SK-N-SH treated with all-trans-retinoic acid at 6 μM for 48 hours (cell line): ENCODE measurements at regions not wholly inside any gene's neighbourhood (a gene's known extent, or its start where the extent isn't known, plus 50 kb on each side); places are given as distances from the start of the nearest gene placed in this dataset.

Source experiments
- ATAC-seq: fragments of 200-7000 bp; cut with Tn5 transposase; 3 replicates; pipeline ENCODE4 v1.9.1; 2020; ENCODE audit warnings: mild to moderate bottlenecking, moderate library complexity
- BACH2 ChIP-seq: fragments of 250-450 bp; sonication (Bioruptor Pico); IDR thresholded peaks from 2 replicates; pipeline ENCODE4 v1.9.0; 2021; ENCODE audit warnings: mild to moderate bottlenecking, borderline replicate concordance
- CREB5 ChIP-seq: fragments of 250-450 bp; sonication (Bioruptor Pico); IDR thresholded peaks from 2 replicates; pipeline ENCODE4 v1.5.1; 2020; ENCODE audit warnings: low read depth, mild to moderate bottlenecking, moderate library complexity
- CSDC2 ChIP-seq: fragments of 250-450 bp; sonication (Bioruptor Pico); IDR thresholded peaks from 2 replicates; pipeline ENCODE4 v1.5.0; 2020; ENCODE audit warnings: mild to moderate bottlenecking, moderate library complexity
- ESRRG ChIP-seq: fragments of 250-450 bp; sonication (Bioruptor Pico); IDR thresholded peaks from 2 replicates; pipeline ENCODE4 v1.6.1; 2021; ENCODE audit warnings: mild to moderate bottlenecking
- GLIS3 ChIP-seq: fragments of 250-450 bp; sonication (Bioruptor Pico); IDR thresholded peaks from 2 replicates; pipeline ENCODE4 v1.5.0; 2020; ENCODE audit warnings: mild to moderate bottlenecking, moderate library complexity
- ISL1 ChIP-seq: fragments of 250-450 bp; sonication (Bioruptor Pico); IDR thresholded peaks from 2 replicates; pipeline ENCODE4 v2.1.2; 2022; ENCODE audit warnings: mild to moderate bottlenecking, moderate library complexity
- OSR1 ChIP-seq: fragments of 250-450 bp; sonication (Bioruptor Pico); IDR thresholded peaks from 2 replicates; pipeline ENCODE4 v1.8.0; 2022; ENCODE audit warnings: moderate library complexity, mild to moderate bottlenecking, inconsistent platforms
- PATZ1 ChIP-seq: fragments of 250-450 bp; sonication (Bioruptor Pico); IDR thresholded peaks from 2 replicates; pipeline ENCODE4 v1.8.0; 2020; ENCODE audit warnings: mild to moderate bottlenecking, moderate library complexity, borderline replicate concordance
- POU6F1 ChIP-seq: fragments of 250-450 bp; sonication (Bioruptor Pico); IDR thresholded peaks from 2 replicates; pipeline ENCODE4 v1.8.0; 2021; ENCODE audit warnings: low read depth, mild to moderate bottlenecking, moderate library complexity, borderline replicate concordance
- PPARA ChIP-seq: fragments of 250-450 bp; sonication (Bioruptor Pico); IDR thresholded peaks from 2 replicates; pipeline ENCODE4 v1.5.0; 2020; ENCODE audit warnings: mild to moderate bottlenecking, borderline replicate concordance
- RARB ChIP-seq: fragments of 250-450 bp; sonication (Bioruptor Pico); IDR thresholded peaks from 2 replicates; pipeline ENCODE4 v1.8.0; 2021; ENCODE audit warnings: mild to moderate bottlenecking, moderate library complexity
- SNAI2 ChIP-seq: fragments of 250-450 bp; sonication (Bioruptor Pico); IDR thresholded peaks from 2 replicates; pipeline ENCODE4 v1.5.0; 2020; ENCODE audit warnings: mild to moderate bottlenecking, moderate library complexity
- TCF4 ChIP-seq: fragments of 250-450 bp; sonication (Bioruptor Pico); IDR thresholded peaks from 2 replicates; pipeline ENCODE4 v1.8.0; 2021; ENCODE audit warnings: mild to moderate bottlenecking, moderate library complexity, borderline replicate concordance
- TOX ChIP-seq: fragments of 250-450 bp; sonication (Bioruptor Pico); IDR thresholded peaks from 2 replicates; pipeline ENCODE4 v1.8.0; 2021; ENCODE audit warnings: mild to moderate bottlenecking, moderate library complexity, borderline replicate concordance
- TSHZ2 ChIP-seq: fragments of 250-450 bp; sonication (Bioruptor Pico); IDR thresholded peaks from 2 replicates; pipeline ENCODE4 v1.5.0; 2020; ENCODE audit warnings: mild to moderate bottlenecking, moderate library complexity
- ZC3H10 ChIP-seq: fragments of 250-450 bp; sonication (Bioruptor Pico); IDR thresholded peaks from 2 replicates; pipeline ENCODE4 v1.5.1; 2021; ENCODE audit warnings: mild to moderate bottlenecking, moderate library complexity
- ZFP3 ChIP-seq: fragments of 250-450 bp; sonication (Bioruptor Pico); IDR thresholded peaks from 2 replicates; pipeline ENCODE4 v1.5.0; 2020; ENCODE audit warnings: mild to moderate bottlenecking, moderate library complexity
- ZFP30 ChIP-seq: fragments of 450-650 bp; formaldehyde crosslinking; IDR thresholded peaks from 2 replicates; pipeline ENCODE4 v1.5.0; 2022; ENCODE audit warnings: mild to moderate bottlenecking, moderate library complexity
- ZNF70 ChIP-seq: fragments of 450-650 bp; formaldehyde crosslinking; IDR thresholded peaks from 2 replicates; pipeline ENCODE4 v1.5.0; 2020; ENCODE audit warnings: mild to moderate bottlenecking, moderate library complexity
- ZNF8 ChIP-seq: fragments of 450-650 bp; formaldehyde crosslinking; IDR thresholded peaks from 2 replicates; pipeline ENCODE4 v1.5.0; 2020; ENCODE audit warnings: mild to moderate bottlenecking, moderate library complexity

GRCh38 chr4:138056541-138056940 lies 185.6 kb downstream of the SLC7A11 start (continued):
- TF ChIP-seq PATZ1 (CRISPR knock-in tag), result no peak

- ATAC-seq, result no peak
- TF ChIP-seq BACH2 (CRISPR knock-in tag) (no peak), RARB (CRISPR knock-in tag) (no peak), SNAI2 (CRISPR knock-in tag) (no peak), POU6F1 (CRISPR knock-in tag) (no peak), CSDC2 (no peak), GLIS3 (no peak), TOX (CRISPR knock-in tag) (no peak), ZNF8 (no peak), ISL1 (CRISPR knock-in tag) (no peak), ESRRG (CRISPR knock-in tag) (no peak), CREB5 (CRISPR knock-in tag) (no peak), ZFP3 (CRISPR knock-in tag) (no peak), PATZ1 (CRISPR knock-in tag) (no peak), TSHZ2 (CRISPR knock-in tag) (no peak), PPARA (CRISPR knock-in tag) (no peak), OSR1 (CRISPR knock-in tag) (no peak), ZFP30 (CRISPR knock-in tag) (no peak), TCF4 (CRISPR knock-in tag) (no peak)
Measured at GRCh38 chr4:138055890-138056289, 186.3 kb downstream of the SLC7A11 start.

GRCh38 chr4:138053641-138054301 lies 188.4 kb downstream of the SLC7A11 start:
- no peak; the same call in 1 of the 2 replicates for TF ChIP-seq CREB5 (CRISPR knock-in tag)
- peak; percentile 71 for TF ChIP-seq ISL1 (CRISPR knock-in tag)
- no peak for TF ChIP-seq ZNF70 (CRISPR knock-in tag)
- no peak for TF ChIP-seq PPARA (CRISPR knock-in tag)
- no peak for TF ChIP-seq ZC3H10 (CRISPR knock-in tag)
- ATAC-seq, result peak; percentile 89
